Erythroblast (primary cell): ENCODE measurements at regions not wholly inside any gene's neighbourhood (a gene's known extent, or its start where the extent isn't known, plus 50 kb on each side); places are given as distances from the start of the nearest gene placed in this dataset.

Experiments used
- GATA1 ChIP-seq: IDR thresholded peaks from 2 replicates; pipeline ENCODE4 v1.6.1; 2011; ENCODE audit warnings: low read depth, mild to moderate bottlenecking, control low read depth, low read length, moderate library complexity
- POLR2A ChIP-seq: IDR thresholded peaks from 2 replicates; pipeline ENCODE4 v1.6.1; 2011; ENCODE audit warnings: mild to moderate bottlenecking, low read length

- no peak for TF ChIP-seq POLR2A
- no peak for TF ChIP-seq GATA1
Measured at GRCh38 chr12:124676714-124677462, 109.5 kb upstream of the NCOR2 start.
